OCI-LY3 (cell line): ENCODE measurements at regions not wholly inside any gene's neighbourhood (a gene's known extent, or its start where the extent isn't known, plus 50 kb on each side); places are given as distances from the start of the nearest gene placed in this dataset.

Experiments used
- EZH2phosphoT487 ChIP-seq: fragments of 200-600 bp; shearing (Covaris generic); IDR thresholded peaks from 2 replicates; pipeline ENCODE4 v1.6.1; 2018; ENCODE audit warnings: antibody characterized with exemption, mixed run types, low read depth
- TF ChIP-seq, protein P1 (sequence below): fragments of 200-600, 300-600 bp; sonication (generic); IDR thresholded peaks from 2 replicates; pipeline ENCODE4 v1.5.1; 2014; ENCODE audit warnings: antibody characterized with exemption, low read length, low read depth

GRCh38 chr14:81855007-81855406 lies 321.4 kb upstream of the SEL1L start:
- TF ChIP-seq, protein P1, sequence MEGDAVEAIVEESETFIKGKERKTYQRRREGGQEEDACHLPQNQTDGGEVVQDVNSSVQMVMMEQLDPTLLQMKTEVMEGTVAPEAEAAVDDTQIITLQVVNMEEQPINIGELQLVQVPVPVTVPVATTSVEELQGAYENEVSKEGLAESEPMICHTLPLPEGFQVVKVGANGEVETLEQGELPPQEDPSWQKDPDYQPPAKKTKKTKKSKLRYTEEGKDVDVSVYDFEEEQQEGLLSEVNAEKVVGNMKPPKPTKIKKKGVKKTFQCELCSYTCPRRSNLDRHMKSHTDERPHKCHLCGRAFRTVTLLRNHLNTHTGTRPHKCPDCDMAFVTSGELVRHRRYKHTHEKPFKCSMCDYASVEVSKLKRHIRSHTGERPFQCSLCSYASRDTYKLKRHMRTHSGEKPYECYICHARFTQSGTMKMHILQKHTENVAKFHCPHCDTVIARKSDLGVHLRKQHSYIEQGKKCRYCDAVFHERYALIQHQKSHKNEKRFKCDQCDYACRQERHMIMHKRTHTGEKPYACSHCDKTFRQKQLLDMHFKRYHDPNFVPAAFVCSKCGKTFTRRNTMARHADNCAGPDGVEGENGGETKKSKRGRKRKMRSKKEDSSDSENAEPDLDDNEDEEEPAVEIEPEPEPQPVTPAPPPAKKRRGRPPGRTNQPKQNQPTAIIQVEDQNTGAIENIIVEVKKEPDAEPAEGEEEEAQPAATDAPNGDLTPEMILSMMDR, result no peak
- no peak for TF ChIP-seq EZH2phosphoT487
